ENCODE measurements at regions not wholly inside any gene's neighbourhood (a gene's known extent, or its start where the extent isn't known, plus 50 kb on each side); places are given as distances from the start of the nearest gene placed in this dataset.

GRCh38 chr2:239477591-239477990 is 76.8 kb upstream of the HDAC4 start:
- H3K36me3 Mint-ChIP-seq = no peaks in the 10 kb centered on the region
- no peak overlapping the region for H3K4me3 Mint-ChIP-seq
- H3K9me3 ChIP-seq (ENCODE audit: low read depth) = no peaks in the 10 kb centered on the region
- peaks cover 12% of the 10 kb centered on the region for H3K27me3 Mint-ChIP-seq (ENCODE audit: insufficient read depth, low read depth)
- H3K9me3 Mint-ChIP-seq = peaks cover 4% of the 10 kb centered on the region
- H3K4me1 ChIP-seq = no peaks in the 10 kb centered on the region
- H3F3A ChIP-seq (ENCODE audit: low read depth) = no peaks in the 10 kb centered on the region
- no peak overlapping the region for H3K4me2 ChIP-seq
- peaks cover 2% of the 10 kb centered on the region for H3K4me1 Mint-ChIP-seq
- H2AFZ ChIP-seq (replicated peaks) = no peak overlapping the region
- no peak overlapping the region for H3K27ac ChIP-seq
- no peak overlapping the region for H3K9ac ChIP-seq
- H3K27ac Mint-ChIP-seq = no peak overlapping the region
- no peaks in the 10 kb centered on the region for H4K20me1 ChIP-seq (ENCODE audit: low read depth)
- H3K79me2 ChIP-seq (ENCODE audit: low read depth) = no peaks in the 10 kb centered on the region
- H3K4me3 ChIP-seq = no peak overlapping the region
- no peak for DNase-seq (ENCODE audit: low spot score)
- TF ChIP-seq EZH2phosphoT487 (IDR thresholded peaks at IDR 0.05) (no peak), EZH2 (IDR thresholded peaks at IDR 0.05) (no peak), CTCF (IDR thresholded peaks at IDR 0.05) (no peak)
- no peaks in the 10 kb centered on the region for H3K36me3 ChIP-seq
- no peaks in the 10 kb centered on the region for H3K27me3 ChIP-seq

GRCh38 chr2:239476757-239477585 is 76.2 kb upstream of the HDAC4 start:
- no peak overlapping the region for H3K27ac Mint-ChIP-seq
- H3K9me3 Mint-ChIP-seq = peaks cover 4% of the 10 kb centered on the region
- no peak overlapping the region for H3K4me2 ChIP-seq
- DNase-seq (ENCODE audit: low spot score) = no peak
- H3K36me3 Mint-ChIP-seq = no peaks in the 10 kb centered on the region
- no peak overlapping the region for H3K4me3 Mint-ChIP-seq
- H2AFZ ChIP-seq (replicated peaks) = no peak overlapping the region
- H3K9me3 ChIP-seq (ENCODE audit: low read depth) = no peaks in the 10 kb centered on the region
- no peak overlapping the region for H3K9ac ChIP-seq
- H3K4me1 ChIP-seq = no peaks in the 10 kb centered on the region
- TF ChIP-seq CTCF (IDR thresholded peaks at IDR 0.05) = no peak
- no peak for TF ChIP-seq EZH2 (IDR thresholded peaks at IDR 0.05)
- no peak for TF ChIP-seq EZH2phosphoT487 (IDR thresholded peaks at IDR 0.05)
- no peaks in the 10 kb centered on the region for H3F3A ChIP-seq (ENCODE audit: low read depth)
- H3K79me2 ChIP-seq (ENCODE audit: low read depth) = no peaks in the 10 kb centered on the region
- no peaks in the 10 kb centered on the region for H3K36me3 ChIP-seq
- H3K27me3 Mint-ChIP-seq (ENCODE audit: insufficient read depth, low read depth) = peaks cover 13% of the 10 kb centered on the region
- H3K4me3 ChIP-seq = no peak overlapping the region
- no peak overlapping the region for H3K27ac ChIP-seq
- no peaks in the 10 kb centered on the region for H3K27me3 ChIP-seq
- no peaks in the 10 kb centered on the region for H4K20me1 ChIP-seq (ENCODE audit: low read depth)
- no peaks in the 10 kb centered on the region for H3K4me1 Mint-ChIP-seq

- no peaks in the 10 kb centered on the region for H3K36me3 ChIP-seq
- H3K9me3 ChIP-seq (ENCODE audit: low read depth) = no peaks in the 10 kb centered on the region
- H3K4me1 Mint-ChIP-seq = no peaks in the 10 kb centered on the region
- H3K4me2 ChIP-seq = no peak overlapping the region
- TF ChIP-seq CTCF (IDR thresholded peaks at IDR 0.05) = no peak
- no peak for TF ChIP-seq EZH2phosphoT487 (IDR thresholded peaks at IDR 0.05)
- TF ChIP-seq EZH2 (IDR thresholded peaks at IDR 0.05) = no peak
- peaks cover 2% of the 10 kb centered on the region for H3K9me3 Mint-ChIP-seq
- H3K27ac ChIP-seq = no peak overlapping the region
- peaks cover 13% of the 10 kb centered on the region for H3K27me3 Mint-ChIP-seq (ENCODE audit: insufficient read depth, low read depth)
- no peaks in the 10 kb centered on the region for H3K36me3 Mint-ChIP-seq
- no peak overlapping the region for H3K27ac Mint-ChIP-seq
- H3K4me1 ChIP-seq = no peaks in the 10 kb centered on the region
- no peak overlapping the region for H3K9ac ChIP-seq
- no peaks in the 10 kb centered on the region for H3F3A ChIP-seq (ENCODE audit: low read depth)
- H3K27me3 ChIP-seq = no peaks in the 10 kb centered on the region
- no peaks in the 10 kb centered on the region for H4K20me1 ChIP-seq (ENCODE audit: low read depth)
- DNase-seq (ENCODE audit: low spot score) = no peak
- H2AFZ ChIP-seq (replicated peaks) = no peak overlapping the region
- no peak overlapping the region for H3K4me3 ChIP-seq
- H3K4me3 Mint-ChIP-seq = no peak overlapping the region
- H3K79me2 ChIP-seq (ENCODE audit: low read depth) = no peaks in the 10 kb centered on the region
These were observed 75.4 kb upstream of the HDAC4 start for GRCh38 chr2:239476029-239476756.

Measured in neural progenitor cell (in vitro differentiated cells).